ENCODE measurements at regions not wholly inside any gene's neighbourhood (a gene's known extent, or its start where the extent isn't known, plus 50 kb on each side); places are given as distances from the start of the nearest gene placed in this dataset.

GRCh38 chr22:27630754-27631153, 170.8 kb downstream of the MN1 start:
- TF ChIP-seq, protein P1, sequence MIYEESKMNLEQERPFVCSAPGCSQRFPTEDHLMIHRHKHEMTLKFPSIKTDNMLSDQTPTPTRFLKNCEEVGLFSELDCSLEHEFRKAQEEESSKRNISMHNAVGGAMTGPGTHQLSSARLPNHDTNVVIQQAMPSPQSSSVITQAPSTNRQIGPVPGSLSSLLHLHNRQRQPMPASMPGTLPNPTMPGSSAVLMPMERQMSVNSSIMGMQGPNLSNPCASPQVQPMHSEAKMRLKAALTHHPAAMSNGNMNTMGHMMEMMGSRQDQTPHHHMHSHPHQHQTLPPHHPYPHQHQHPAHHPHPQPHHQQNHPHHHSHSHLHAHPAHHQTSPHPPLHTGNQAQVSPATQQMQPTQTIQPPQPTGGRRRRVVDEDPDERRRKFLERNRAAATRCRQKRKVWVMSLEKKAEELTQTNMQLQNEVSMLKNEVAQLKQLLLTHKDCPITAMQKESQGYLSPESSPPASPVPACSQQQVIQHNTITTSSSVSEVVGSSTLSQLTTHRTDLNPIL (CRISPR knock-in tag; IDR thresholded peaks at IDR 0.05; ENCODE audit: low read depth), result no peak
- no peak for TF ChIP-seq ZFP30 (CRISPR knock-in tag; IDR thresholded peaks at IDR 0.05)
- TF ChIP-seq RARB (CRISPR knock-in tag; IDR thresholded peaks at IDR 0.05), result no peak
- TF ChIP-seq, protein P2, sequence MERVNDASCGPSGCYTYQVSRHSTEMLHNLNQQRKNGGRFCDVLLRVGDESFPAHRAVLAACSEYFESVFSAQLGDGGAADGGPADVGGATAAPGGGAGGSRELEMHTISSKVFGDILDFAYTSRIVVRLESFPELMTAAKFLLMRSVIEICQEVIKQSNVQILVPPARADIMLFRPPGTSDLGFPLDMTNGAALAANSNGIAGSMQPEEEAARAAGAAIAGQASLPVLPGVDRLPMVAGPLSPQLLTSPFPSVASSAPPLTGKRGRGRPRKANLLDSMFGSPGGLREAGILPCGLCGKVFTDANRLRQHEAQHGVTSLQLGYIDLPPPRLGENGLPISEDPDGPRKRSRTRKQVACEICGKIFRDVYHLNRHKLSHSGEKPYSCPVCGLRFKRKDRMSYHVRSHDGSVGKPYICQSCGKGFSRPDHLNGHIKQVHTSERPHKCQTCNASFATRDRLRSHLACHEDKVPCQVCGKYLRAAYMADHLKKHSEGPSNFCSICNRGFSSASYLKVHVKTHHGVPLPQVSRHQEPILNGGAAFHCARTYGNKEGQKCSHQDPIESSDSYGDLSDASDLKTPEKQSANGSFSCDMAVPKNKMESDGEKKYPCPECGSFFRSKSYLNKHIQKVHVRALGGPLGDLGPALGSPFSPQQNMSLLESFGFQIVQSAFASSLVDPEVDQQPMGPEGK (CRISPR knock-in tag; IDR thresholded peaks at IDR 0.05; ENCODE audit: borderline replicate concordance), result no peak
- TF ChIP-seq ZC3H10 (CRISPR knock-in tag; IDR thresholded peaks at IDR 0.05), result no peak
- TF ChIP-seq OSR1 (CRISPR knock-in tag; IDR thresholded peaks at IDR 0.05), result no peak
- no peak for TF ChIP-seq GLIS3 (CRISPR knock-in tag; IDR thresholded peaks at IDR 0.05)
- TF ChIP-seq PPARA (CRISPR knock-in tag; IDR thresholded peaks at IDR 0.05; ENCODE audit: borderline replicate concordance), result no peak
